Amniotic epithelial cell (primary cell): ENCODE measurements at regions not wholly inside any gene's neighbourhood (a gene's known extent, or its start where the extent isn't known, plus 50 kb on each side); places are given as distances from the start of the nearest gene placed in this dataset.

Experiments
- DNase-seq: peaks from one replicate; pipeline ENCODE4 v3.0.0-alpha.2; 2010; ENCODE audit warnings: low read depth

GRCh38 chr14:101193845-101194372 lies 290.4 kb upstream of the RTL1 start:
- no peak for DNase-seq

GRCh38 chr14:101194373-101195308 lies 291.1 kb upstream of the RTL1 start:
- no peak for DNase-seq

GRCh38 chr14:101195309-101195901 lies 291.9 kb upstream of the RTL1 start:
- no peak for DNase-seq

- no peak for DNase-seq
These were observed 292.7 kb upstream of the RTL1 start for GRCh38 chr14:101196051-101196712.

- DNase-seq = peak; percentile 27
These were observed 293.5 kb upstream of the RTL1 start for GRCh38 chr14:101196795-101197590.

- no peak for DNase-seq
These were observed 294.3 kb upstream of the RTL1 start for GRCh38 chr14:101197595-101198397.

GRCh38 chr14:101198398-101199027 lies 295.0 kb upstream of the RTL1 start:
- no peak for DNase-seq

- no peak for DNase-seq
These were observed 295.7 kb upstream of the RTL1 start for GRCh38 chr14:101199028-101199770.

GRCh38 chr14:101200008-101200649 lies 296.6 kb upstream of the RTL1 start:
- DNase-seq = no peak

GRCh38 chr14:101200650-101201516 lies 297.4 kb upstream of the RTL1 start:
- DNase-seq = no peak

GRCh38 chr14:101201535-101202151 lies 298.1 kb upstream of the RTL1 start:
- DNase-seq = no peak

- DNase-seq = no peak
These were observed 299.3 kb upstream of the RTL1 start for GRCh38 chr14:101202627-101203404.

- no peak for DNase-seq
These were observed 303.0 kb upstream of the RTL1 start for GRCh38 chr14:101206556-101206955.

- no peak for DNase-seq
These were observed 303.5 kb upstream of the RTL1 start for GRCh38 chr14:101207041-101207440.

GRCh38 chr14:101207897-101208296 lies 304.4 kb upstream of the RTL1 start:
- no peak for DNase-seq

- no peak for DNase-seq
These were observed 306.1 kb upstream of the RTL1 start for GRCh38 chr14:101209594-101209993.

GRCh38 chr14:101215266-101215665 lies 311.7 kb upstream of the RTL1 start:
- no peak for DNase-seq
